HG03460 (cell line): ENCODE measurements at regions not wholly inside any gene's neighbourhood (a gene's known extent, or its start where the extent isn't known, plus 50 kb on each side); places are given as distances from the start of the nearest gene placed in this dataset.

ENCODE experiments used
- ATAC-seq: cut with Tn5 transposase; IDR thresholded peaks from one replicate; pipeline ENCODE4 v1.9.1; 2021; ENCODE audit not compliant: unreplicated experiment

GRCh38 chr13:97561182-97561581 is 127.2 kb downstream of the RAP2A start:
- ATAC-seq, result no peak

GRCh38 chr13:97562962-97563361 is 129.0 kb downstream of the RAP2A start:
- no peak for ATAC-seq

DNA sequence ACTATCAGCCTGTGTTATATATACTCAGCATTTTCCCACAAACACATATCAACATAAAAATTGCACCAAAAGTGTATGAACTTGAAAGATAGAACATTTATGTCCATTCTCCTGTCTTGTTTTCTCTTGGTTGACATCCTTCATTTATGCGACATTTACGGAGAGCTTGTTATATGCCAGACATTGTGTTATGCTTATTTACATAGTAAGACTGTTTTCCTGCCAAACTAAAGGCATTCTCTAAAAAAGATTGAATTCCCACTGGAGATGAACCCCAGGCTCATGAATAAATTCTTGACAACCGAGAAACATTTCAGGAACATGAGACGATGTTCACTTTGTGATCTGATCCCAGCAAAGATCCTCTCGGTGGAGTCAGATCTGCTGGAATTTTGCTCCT is 131.0 kb downstream of the RAP2A start:
- ATAC-seq, result no peak

DNA sequence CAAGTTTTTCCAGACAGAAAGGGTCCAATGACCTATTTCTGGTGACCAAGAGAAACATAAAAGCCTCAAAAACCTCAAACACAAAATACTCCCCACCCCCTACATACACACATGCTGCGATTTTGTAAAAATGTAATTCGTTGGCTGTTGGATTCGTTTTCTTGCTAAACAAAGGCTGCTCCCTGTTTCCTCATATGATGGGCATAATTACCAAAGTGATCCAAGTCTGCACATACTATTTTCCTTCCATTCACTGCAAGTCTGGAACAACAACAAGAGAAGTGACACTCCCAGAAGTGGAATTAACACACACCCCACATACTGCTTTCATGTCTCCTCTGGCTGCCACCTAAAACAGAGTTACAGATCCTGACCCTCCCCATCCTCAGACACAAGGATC is 131.9 kb downstream of the RAP2A start:
- no peak for ATAC-seq

DNA sequence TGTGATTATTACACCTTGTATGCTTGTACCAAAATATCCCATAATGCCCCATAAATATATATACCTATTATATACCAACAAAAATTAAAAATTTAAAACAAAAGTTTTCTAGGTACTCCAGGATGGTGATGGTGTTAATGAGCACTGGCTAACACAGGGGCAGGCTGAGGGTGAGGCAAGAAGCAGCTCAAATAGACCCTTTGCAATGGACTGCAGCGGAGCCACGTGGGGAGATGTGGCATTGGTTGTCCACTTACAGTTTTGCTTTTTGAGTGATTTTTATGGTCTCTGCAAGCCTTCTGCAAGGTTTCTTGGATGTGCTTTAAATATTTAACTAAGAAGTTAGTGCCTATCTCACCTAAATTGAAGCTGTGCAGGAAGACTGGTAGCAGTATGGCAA is 132.9 kb downstream of the RAP2A start:
- ATAC-seq, result no peak

- ATAC-seq, result peak; percentile 94
Measured at GRCh38 chr13:97567510-97568243, 133.7 kb downstream of the RAP2A start.

DNA sequence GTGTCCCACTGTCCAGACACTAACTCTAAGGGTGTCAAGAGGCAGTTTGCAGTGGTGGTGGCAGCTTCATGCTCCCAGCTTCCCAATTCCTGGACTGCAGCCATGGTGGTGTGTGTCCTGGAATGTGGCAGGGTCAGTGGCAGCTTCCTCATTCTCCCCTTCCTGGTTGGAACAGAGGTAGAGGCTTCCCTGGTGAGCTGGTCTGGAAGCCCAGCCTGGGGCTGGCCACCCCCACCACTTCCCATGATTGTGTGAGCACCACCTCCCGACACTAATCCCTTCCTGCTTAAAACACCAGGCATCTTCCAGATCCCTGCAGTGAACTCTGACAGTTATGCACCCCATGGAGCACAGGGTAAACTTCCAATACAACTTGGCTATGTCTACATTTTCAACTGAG is 134.9 kb downstream of the RAP2A start:
- ATAC-seq, result no peak

DNA sequence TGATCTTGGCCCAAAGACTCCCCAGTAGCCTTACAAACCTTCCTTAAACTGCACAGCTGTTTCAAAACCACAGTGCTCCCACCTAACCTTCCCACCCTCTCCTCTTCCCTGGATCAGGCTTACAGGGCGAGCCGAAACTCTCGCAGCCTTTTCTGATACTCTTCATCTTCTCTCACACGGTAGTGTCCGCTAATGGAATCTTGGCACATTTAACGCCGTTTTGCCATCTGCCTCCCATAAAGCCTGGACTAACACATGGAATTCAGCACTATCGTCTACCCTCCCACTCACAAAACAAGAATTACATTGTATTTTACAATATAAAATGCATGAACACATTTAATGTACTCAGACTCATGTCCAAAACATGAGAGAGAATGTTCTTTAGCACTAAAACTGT is 135.9 kb downstream of the RAP2A start:
- ATAC-seq, result no peak

- ATAC-seq, result no peak
Measured at GRCh38 chr13:97570442-97570841, 136.5 kb downstream of the RAP2A start.

GRCh38 chr13:97573011-97573410 is 139.0 kb downstream of the RAP2A start:
- ATAC-seq, result no peak

GRCh38 chr13:97574926-97575325 is 141.0 kb downstream of the RAP2A start:
- ATAC-seq, result no peak

GRCh38 chr13:97577026-97577425 is 143.1 kb downstream of the RAP2A start:
- ATAC-seq, result no peak

DNA sequence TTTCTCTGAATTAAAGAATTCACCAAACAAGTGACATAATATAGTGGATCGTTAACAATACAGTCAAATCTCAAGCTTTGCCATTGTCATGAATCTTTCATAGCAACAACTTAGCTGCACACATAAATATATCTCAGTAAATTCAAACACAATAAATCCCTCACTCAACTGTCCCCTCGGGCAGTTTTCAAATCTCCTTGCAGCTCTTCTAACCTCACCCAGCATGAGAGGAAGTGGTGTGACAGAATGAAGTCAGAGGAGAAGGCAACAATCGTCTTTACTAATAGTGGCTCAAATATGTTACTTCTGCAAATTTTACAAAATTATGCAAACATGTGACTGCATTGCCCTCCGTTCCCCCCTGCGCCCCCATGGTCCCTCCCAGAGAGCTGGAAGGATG is 148.2 kb downstream of the RAP2A start:
- no peak for ATAC-seq

DNA sequence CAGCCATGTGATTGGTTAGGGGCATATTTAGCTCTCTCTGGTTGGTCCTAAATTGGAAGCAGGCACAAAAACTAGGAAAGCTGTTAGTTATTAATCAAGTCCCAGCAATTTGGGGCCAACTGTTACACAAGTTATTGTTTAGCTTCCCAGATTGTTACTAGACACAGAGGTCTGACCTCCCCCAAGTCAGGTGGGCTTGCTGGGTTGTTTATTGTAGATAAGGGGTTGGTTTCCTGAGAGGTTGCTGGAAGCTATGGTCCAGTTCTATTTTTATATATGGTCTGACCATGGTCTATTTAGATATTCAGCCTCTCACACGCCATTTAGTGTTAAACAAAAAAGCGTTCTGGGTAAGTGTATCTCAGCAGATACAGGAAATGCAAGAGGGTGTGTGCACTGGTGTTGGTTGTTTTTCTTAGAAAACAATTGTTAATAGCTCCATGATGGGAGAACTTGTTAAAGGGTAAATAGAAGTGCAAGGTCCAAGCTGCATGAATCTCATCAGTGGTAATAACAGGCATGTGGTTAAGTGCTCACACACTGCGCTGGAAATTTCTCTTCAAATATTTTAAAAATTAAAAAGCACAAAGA is 150.0 kb downstream of the RAP2A start:
- no peak for ATAC-seq

DNA sequence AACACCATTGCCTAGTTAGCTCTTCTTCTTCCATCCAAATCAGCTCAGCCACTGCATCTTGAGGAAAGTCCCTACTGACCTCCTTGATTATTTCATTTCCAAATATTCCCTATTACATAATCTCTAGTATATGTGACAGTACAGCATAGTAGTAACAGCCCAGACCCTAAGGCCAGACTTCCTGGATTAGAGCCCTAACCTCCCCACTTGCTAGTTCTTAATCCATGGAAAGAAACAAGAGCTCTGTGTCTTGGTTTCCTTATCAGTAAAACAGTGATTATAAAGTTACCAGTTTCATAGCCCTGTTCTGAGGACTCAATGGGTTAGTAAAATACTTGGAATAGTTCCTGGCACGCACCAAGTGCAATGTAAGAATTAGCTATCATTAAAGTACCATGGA is 153.0 kb downstream of the RAP2A start:
- no peak for ATAC-seq

GRCh38 chr13:97588993-97589392 is 155.0 kb downstream of the RAP2A start:
- no peak for ATAC-seq

- ATAC-seq, result no peak
Measured at GRCh38 chr13:97600458-97601075, 166.6 kb downstream of the RAP2A start.

DNA sequence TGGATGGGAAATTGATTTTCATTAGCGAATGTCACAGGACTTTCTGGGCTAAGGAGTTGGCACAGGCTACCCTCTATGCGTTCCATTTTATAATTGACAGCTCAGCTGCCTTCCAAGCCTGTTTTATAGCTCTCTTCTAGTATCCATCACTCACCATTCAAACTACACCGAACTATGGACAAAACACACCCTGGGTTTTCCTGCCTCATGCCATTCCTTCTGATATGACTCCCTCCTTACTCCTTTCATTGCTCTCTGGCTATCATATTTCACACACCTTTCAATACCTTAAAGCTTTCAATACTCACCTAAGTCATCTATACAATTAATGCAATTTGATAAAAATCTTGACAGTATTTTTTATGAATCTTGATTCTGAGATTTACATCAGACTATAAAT is 181.3 kb downstream of the RAP2A start:
- ATAC-seq, result no peak

- ATAC-seq, result no peak
Measured at GRCh38 chr13:97616385-97616784, 182.4 kb downstream of the RAP2A start.

DNA sequence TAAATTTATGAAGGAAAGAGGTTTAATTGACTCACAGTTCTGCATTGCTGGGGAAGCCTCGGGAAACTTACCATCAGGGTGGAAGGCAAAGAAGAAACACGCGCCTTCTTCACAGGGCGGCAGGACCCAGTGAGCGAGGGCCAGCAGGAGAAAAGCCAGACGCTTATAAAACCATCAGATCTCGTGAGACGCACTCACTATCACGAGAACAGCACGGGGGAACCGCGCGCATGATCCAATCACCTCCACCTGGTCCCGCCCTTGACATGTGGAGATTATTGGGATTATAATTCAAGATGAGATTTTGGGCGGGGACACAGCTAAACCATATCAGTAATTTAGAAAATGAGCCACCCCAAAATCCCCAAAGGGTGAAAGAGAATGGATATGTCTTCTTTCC is 187.1 kb downstream of the RAP2A start:
- ATAC-seq, result no peak

GRCh38 chr13:97621631-97622030 is 187.7 kb downstream of the RAP2A start:
- no peak for ATAC-seq

GRCh38 chr13:97627566-97627965 is 193.6 kb downstream of the RAP2A start:
- no peak for ATAC-seq
